Tibial nerve (tissue), 3 donors: ENCODE measurements at regions not wholly inside any gene's neighbourhood (a gene's known extent, or its start where the extent isn't known, plus 50 kb on each side); places are given as distances from the start of the nearest gene placed in this dataset.

Experiments
- POLR2A ChIP-seq, 2 donors: fragments of 450-650 bp; IDR thresholded peaks; one replicate each; pipeline ENCODE4 v1.6.1; 2017; ENCODE audit warnings: antibody characterized with exemption in 2 of 2, mild to moderate bottlenecking in 2 of 2, moderate library complexity in 2 of 2
- TF ChIP-seq, protein P1 (sequence below), 5 experiments: fragments of 200-600 bp in 3 of 5; fragments of 450-650 bp in 2 of 5; sonication (generic) in 3 of 5; IDR thresholded peaks; one replicate each; pipeline ENCODE4 v1.5.1; 2016 to 2019; ENCODE audit warnings: antibody characterized with exemption in 5 of 5, mild to moderate bottlenecking in 3 of 5, moderate library complexity in 2 of 5

DNA sequence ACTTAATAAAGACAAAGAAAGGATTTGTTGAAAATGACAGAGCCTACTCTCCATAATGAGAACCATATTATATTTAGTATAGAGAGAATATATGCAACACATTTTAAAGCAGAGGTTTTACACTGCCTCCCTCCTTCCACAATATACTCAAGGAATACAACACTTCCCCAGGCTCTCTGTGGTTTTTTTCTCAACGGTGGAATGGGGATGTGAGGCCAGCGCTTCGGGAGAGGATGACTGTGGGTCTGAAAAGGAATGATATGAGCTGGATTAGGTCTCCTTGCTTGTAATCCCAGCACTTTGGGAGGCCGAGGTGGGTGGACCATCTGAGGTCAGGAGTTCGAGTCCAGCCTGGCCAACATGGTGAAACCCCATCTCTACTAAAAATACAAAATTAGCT lies 348.7 kb upstream of the KLF3 start:
- TF ChIP-seq, protein P1, sequence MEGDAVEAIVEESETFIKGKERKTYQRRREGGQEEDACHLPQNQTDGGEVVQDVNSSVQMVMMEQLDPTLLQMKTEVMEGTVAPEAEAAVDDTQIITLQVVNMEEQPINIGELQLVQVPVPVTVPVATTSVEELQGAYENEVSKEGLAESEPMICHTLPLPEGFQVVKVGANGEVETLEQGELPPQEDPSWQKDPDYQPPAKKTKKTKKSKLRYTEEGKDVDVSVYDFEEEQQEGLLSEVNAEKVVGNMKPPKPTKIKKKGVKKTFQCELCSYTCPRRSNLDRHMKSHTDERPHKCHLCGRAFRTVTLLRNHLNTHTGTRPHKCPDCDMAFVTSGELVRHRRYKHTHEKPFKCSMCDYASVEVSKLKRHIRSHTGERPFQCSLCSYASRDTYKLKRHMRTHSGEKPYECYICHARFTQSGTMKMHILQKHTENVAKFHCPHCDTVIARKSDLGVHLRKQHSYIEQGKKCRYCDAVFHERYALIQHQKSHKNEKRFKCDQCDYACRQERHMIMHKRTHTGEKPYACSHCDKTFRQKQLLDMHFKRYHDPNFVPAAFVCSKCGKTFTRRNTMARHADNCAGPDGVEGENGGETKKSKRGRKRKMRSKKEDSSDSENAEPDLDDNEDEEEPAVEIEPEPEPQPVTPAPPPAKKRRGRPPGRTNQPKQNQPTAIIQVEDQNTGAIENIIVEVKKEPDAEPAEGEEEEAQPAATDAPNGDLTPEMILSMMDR (IDR thresholded peaks at IDR 0.05) = no peak
- TF ChIP-seq POLR2A (IDR thresholded peaks at IDR 0.05) = no peak
